Brain microvascular endothelial cell (primary cell): ENCODE measurements at regions not wholly inside any gene's neighbourhood (a gene's known extent, or its start where the extent isn't known, plus 50 kb on each side); places are given as distances from the start of the nearest gene placed in this dataset.

Experiments
- DNase-seq: peaks from one replicate; pipeline ENCODE4 v3.0.0-alpha.2; 2020
- H3K27ac ChIP-seq: fragments of 250-450 bp; sonication (Bioruptor Pico); 2 replicates; pipeline ENCODE4 v1.5.1; 2020; ENCODE audit warnings: mild to moderate bottlenecking, moderate library complexity
- H3K27me3 ChIP-seq: fragments of 250-450 bp; sonication (Bioruptor Pico); replicated peaks from 2 replicates; pipeline ENCODE4 v1.5.1; 2020; ENCODE audit warnings: mild to moderate bottlenecking
- H3K36me3 ChIP-seq: fragments of 250-450 bp; sonication (Bioruptor Pico); replicated peaks from 2 replicates; pipeline ENCODE4 v1.5.1; 2020; ENCODE audit warnings: mild to moderate bottlenecking
- H3K4me3 ChIP-seq: 2 replicates; pipeline ENCODE4 v1.5.1; 2011; ENCODE audit warnings: low read depth, mild to moderate bottlenecking, control low read depth, low read length, moderate library complexity
- in situ Hi-C: cut with HindIII; loops from 2 replicates; pipeline ENCODE4 v1.10.0; 2017; ENCODE audit warnings: low sequenced_read_pairs, low pct_ligation_motif_present
- TF ChIP-seq, protein P1 (sequence below): IDR thresholded peaks from 2 replicates; pipeline ENCODE4 v1.5.1; 2011; ENCODE audit warnings: low read depth, mild to moderate bottlenecking, moderate library complexity, low read length, control low read depth, inconsistent platforms; ENCODE audit errors: missing control alignments

DNA sequence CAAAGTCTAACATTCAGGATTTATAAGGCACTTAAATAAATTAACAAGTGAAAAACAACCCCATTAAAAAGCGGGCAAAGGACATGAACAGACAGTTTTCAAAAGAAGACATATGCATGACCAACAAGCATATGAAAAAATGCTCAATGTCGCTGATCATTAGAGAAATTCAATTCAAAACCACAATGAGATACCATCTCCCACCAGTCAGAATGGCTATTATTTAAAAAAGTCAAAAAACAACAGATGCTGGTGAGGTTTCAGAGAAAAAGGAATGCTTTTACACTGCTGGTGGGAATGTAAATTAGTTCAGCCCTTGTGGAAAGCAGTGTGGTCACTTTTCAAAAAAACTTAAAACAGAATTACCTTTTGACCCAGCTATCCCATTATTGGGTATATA lies 60.7 kb upstream of the BDKRB2 start:
- H3K27ac ChIP-seq = no peak overlapping the region
- in situ Hi-C loops = no loop called here

DNA sequence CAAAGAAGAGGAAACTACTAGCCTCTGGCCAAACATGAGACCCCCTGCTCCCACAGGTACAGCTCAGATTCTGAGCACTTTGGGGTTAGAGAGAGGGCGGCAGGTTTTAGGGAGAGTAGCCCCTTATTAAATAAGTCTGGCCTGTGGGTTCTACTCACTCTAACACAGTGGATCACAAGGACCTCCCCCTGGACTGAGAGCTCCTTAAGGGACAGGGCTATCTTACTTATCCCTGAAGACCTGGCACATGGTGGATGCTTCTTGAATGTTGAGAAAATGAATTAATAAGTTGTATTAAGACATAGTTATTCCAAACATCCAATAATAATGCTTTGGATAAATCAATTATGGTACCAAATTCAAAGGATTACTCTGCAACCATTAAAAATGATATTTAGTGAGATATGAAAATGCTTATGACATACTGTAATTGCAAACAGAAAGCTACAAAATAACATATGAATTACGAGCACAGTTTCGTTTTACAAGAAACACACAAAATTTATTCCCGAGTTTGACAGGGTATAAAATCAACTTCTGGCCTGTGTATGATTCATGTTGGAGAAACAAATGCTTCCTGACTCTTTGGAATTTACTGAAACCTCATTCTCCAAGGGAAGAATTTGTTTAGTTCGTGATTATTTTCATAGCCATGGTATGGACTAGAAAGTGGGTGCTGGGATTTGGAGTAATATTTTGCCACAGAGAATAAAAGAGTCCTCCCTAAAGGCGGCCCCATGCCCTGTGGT lies 59.3 kb upstream of the BDKRB2 start:
- H3K27ac ChIP-seq = peak overlapping the region; percentile 92
- no peak overlapping the region for H3K4me3 ChIP-seq
- H3K27me3 ChIP-seq = no peaks in the 10 kb centered on the region
- DNase-seq = peak; percentile 58
- TF ChIP-seq, protein P1, sequence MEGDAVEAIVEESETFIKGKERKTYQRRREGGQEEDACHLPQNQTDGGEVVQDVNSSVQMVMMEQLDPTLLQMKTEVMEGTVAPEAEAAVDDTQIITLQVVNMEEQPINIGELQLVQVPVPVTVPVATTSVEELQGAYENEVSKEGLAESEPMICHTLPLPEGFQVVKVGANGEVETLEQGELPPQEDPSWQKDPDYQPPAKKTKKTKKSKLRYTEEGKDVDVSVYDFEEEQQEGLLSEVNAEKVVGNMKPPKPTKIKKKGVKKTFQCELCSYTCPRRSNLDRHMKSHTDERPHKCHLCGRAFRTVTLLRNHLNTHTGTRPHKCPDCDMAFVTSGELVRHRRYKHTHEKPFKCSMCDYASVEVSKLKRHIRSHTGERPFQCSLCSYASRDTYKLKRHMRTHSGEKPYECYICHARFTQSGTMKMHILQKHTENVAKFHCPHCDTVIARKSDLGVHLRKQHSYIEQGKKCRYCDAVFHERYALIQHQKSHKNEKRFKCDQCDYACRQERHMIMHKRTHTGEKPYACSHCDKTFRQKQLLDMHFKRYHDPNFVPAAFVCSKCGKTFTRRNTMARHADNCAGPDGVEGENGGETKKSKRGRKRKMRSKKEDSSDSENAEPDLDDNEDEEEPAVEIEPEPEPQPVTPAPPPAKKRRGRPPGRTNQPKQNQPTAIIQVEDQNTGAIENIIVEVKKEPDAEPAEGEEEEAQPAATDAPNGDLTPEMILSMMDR = no peak
- in situ Hi-C loops = no loop called here
- H3K36me3 ChIP-seq = no peaks in the 10 kb centered on the region

More for the DNA sequence above, 60.7 kb upstream of the BDKRB2 start:
- no peak for DNase-seq
- no peaks in the 10 kb centered on the region for H3K27me3 ChIP-seq
- TF ChIP-seq, protein P1 = no peak
- H3K36me3 ChIP-seq = no peaks in the 10 kb centered on the region
- H3K4me3 ChIP-seq = no peak overlapping the region

DNA sequence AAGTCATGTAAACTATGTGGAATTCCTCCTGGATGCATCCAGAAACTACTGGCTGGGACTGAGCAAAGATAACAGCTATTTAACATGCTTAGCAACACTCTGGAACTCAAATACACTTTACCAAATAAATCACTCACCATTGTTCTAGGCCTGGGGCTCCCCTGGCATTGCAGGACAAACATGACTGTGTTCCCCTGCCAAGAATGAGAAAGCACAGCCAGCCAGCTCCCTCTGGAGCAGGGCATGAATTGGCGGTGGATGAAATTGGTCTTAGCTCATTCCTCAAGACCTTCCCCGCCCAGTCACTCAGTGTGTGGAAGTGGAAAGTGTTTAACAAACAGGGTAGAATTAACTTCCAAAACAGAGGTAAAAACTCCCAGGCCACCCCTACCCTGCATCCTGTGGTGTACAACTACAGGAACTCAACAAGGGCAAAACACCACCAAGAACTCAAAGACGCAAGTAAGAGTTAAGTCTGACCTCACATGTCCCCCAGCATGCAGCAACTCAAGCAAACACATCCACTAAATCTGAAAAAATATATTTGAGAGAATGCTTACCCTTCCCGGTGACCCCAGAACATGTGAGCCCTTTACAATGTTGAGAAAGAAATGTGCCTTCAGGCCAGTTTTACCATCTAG lies 58.4 kb upstream of the BDKRB2 start:
- in situ Hi-C loops = no loop called here
- H3K27ac ChIP-seq = peak overlapping the region; percentile 92
- H3K4me3 ChIP-seq = no peak overlapping the region
- TF ChIP-seq, protein P1 = no peak
- no peaks in the 10 kb centered on the region for H3K36me3 ChIP-seq
- no peaks in the 10 kb centered on the region for H3K27me3 ChIP-seq
- DNase-seq = peak; percentile 49

DNA sequence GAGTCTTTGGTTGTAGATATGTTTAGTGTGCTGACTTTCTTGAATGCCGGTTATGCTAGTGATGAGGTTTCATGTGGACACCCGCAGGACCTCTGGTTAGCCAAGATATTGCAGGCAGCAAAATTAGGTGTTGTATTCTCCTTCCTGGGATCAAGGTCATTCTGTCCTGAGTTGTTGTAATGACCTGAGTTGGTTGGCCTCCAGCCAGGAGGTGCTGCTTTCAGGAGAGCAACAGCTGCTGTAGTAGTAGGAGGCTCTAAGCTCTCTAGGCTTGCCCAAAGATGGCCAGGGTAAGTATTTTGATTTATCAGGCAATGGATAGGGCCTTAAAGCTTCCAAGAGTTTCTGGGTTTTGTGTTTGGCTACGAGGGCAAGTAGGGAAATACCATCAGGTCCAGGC lies 56.0 kb upstream of the BDKRB2 start:
- no peak for DNase-seq
- Histone ChIP-seq H3K27ac (no peak overlapping the region), H3K4me3 (no peak overlapping the region), H3K36me3 (no peaks in the 10 kb centered on the region), H3K27me3 (no peaks in the 10 kb centered on the region)
- in situ Hi-C loops = no loop called here
- TF ChIP-seq, protein P1 = no peak

DNA sequence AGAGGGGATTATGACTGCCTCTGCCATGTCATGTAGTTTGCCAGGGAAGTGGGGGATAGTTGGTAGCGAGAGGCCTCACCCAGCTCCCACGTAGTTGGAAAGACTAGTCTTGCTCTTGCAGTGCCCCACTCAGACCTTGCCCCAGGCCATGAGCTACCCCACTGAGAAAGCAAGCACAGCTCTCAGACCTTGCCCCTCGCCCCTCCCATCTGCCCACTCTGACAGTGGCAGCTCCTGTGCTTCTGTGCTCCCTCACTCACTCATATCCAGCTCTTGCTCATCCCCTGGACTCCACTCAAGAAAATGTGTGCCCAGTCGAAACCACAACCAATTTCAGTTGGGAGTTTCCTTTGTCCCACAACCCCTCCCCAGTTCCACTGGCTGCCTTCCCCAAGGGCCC lies 55.5 kb upstream of the BDKRB2 start:
- in situ Hi-C loops = no loop called here
- TF ChIP-seq, protein P1 = no peak
- Histone ChIP-seq H3K36me3 (no peaks in the 10 kb centered on the region), H3K27ac (no peak overlapping the region), H3K4me3 (no peak overlapping the region), H3K27me3 (no peaks in the 10 kb centered on the region)
- DNase-seq = no peak

DNA sequence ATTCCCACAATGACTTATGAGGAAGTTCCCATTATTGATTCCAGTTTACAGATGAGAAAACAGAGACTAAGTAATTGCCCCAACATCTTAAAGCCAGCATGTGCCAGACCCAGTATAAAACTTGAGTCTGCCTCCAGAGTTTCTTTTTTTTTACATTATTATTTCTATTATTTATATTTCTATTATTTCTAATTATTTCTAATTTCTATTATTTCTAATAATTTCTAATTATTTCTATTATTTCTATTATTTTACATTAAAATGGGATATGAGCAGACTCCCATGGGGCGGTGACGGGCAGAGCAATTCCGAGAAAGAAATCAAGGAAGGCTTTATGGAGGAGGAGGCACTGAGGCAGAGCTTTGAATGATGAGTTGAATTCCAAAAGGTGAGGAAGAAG lies 54.4 kb upstream of the BDKRB2 start:
- in situ Hi-C loops = no loop called here
- no peak overlapping the region for H3K4me3 ChIP-seq
- TF ChIP-seq, protein P1 = no peak
- H3K36me3 ChIP-seq = no peaks in the 10 kb centered on the region
- H3K27ac ChIP-seq = no peak overlapping the region
- DNase-seq = no peak
- H3K27me3 ChIP-seq = no peaks in the 10 kb centered on the region
